ENCODE measurements at regions not wholly inside any gene's neighbourhood (a gene's known extent, or its start where the extent isn't known, plus 50 kb on each side); places are given as distances from the start of the nearest gene placed in this dataset.

- no peaks in the 10 kb centered on the region for H3F3A ChIP-seq (ENCODE audit: insufficient read depth, low read length, poor library complexity, severe bottlenecking)
- H3K79me2 ChIP-seq (replicated peaks; ENCODE audit: insufficient read depth, low read length) = no peaks in the 10 kb centered on the region
- no peaks in the 10 kb centered on the region for H4K20me1 ChIP-seq (ENCODE audit: insufficient read depth)
- H3K9me2 ChIP-seq (ENCODE audit: insufficient read depth, low read length) = no peaks in the 10 kb centered on the region
- H3K27ac ChIP-seq (ENCODE audit: low read length) = no peak overlapping the region
- H3K27me3 ChIP-seq (ENCODE audit: insufficient read depth, low read depth, low read length) = no peaks in the 10 kb centered on the region
- H3K9ac ChIP-seq (ENCODE audit: low read length) = no peak overlapping the region
- H3K4me3 ChIP-seq (ENCODE audit: low read length) = no peak overlapping the region
- H3K4me2 ChIP-seq (ENCODE audit: low read length) = no peak overlapping the region
- TF ChIP-seq MXI1 (conservative IDR thresholded peaks at IDR 0.05; ENCODE audit: poor library complexity, severe bottlenecking) (no peak), SMC3 (conservative IDR thresholded peaks at IDR 0.05; ENCODE audit: poor library complexity) (no peak), CTCF (IDR thresholded peaks at IDR 0.05; ENCODE audit: poor library complexity, severe bottlenecking) (no peak), POLR2AphosphoS5 (IDR thresholded peaks at IDR 0.05) (no peak), REST (IDR thresholded peaks at IDR 0.05; ENCODE audit: borderline replicate concordance) (no peak), RAD21 (conservative IDR thresholded peaks at IDR 0.05) (no peak), TAF1 (IDR thresholded peaks at IDR 0.05; ENCODE audit: low read depth) (no peak), EP300 (conservative IDR thresholded peaks at IDR 0.05; ENCODE audit: poor library complexity, severe bottlenecking) (no peak), EZH2 (IDR thresholded peaks at IDR 0.05; ENCODE audit: borderline replicate concordance, insufficient read depth, low read length, poor library complexity, severe bottlenecking) (no peak)
- H2AFZ ChIP-seq (ENCODE audit: low read depth, low read length) = no peak overlapping the region
- H3K36me3 ChIP-seq (ENCODE audit: insufficient read depth, low read length) = no peaks in the 10 kb centered on the region
- no peaks in the 10 kb centered on the region for H3K9me3 ChIP-seq (ENCODE audit: low read length)
Measured at GRCh38 chr12:111287125-111287900, 81.6 kb downstream of the PHETA1 start.

GRCh38 chr12:111285200-111285599, 83.7 kb downstream of the PHETA1 start:
- Histone ChIP-seq H3F3A (ENCODE audit: insufficient read depth, low read length, poor library complexity, severe bottlenecking) (no peaks in the 10 kb centered on the region), H3K36me3 (ENCODE audit: insufficient read depth, low read length) (no peaks in the 10 kb centered on the region), H3K4me3 (ENCODE audit: low read length) (no peak overlapping the region), H3K4me2 (ENCODE audit: low read length) (no peak overlapping the region), H3K9me2 (ENCODE audit: insufficient read depth, low read length) (no peaks in the 10 kb centered on the region), H4K20me1 (ENCODE audit: insufficient read depth) (no peaks in the 10 kb centered on the region), H2AFZ (ENCODE audit: low read depth, low read length) (no peak overlapping the region), H3K27ac (ENCODE audit: low read length) (no peak overlapping the region), H3K9me3 (ENCODE audit: low read length) (peaks cover 2% of the 10 kb centered on the region), H3K9ac (ENCODE audit: low read length) (no peak overlapping the region), H3K27me3 (ENCODE audit: insufficient read depth, low read depth, low read length) (no peaks in the 10 kb centered on the region), H3K79me2 (replicated peaks; ENCODE audit: insufficient read depth, low read length) (no peaks in the 10 kb centered on the region)
- TF ChIP-seq REST (IDR thresholded peaks at IDR 0.05; ENCODE audit: borderline replicate concordance) (no peak), CTCF (IDR thresholded peaks at IDR 0.05; ENCODE audit: poor library complexity, severe bottlenecking) (no peak), MXI1 (conservative IDR thresholded peaks at IDR 0.05; ENCODE audit: poor library complexity, severe bottlenecking) (no peak), RAD21 (conservative IDR thresholded peaks at IDR 0.05) (no peak), EZH2 (IDR thresholded peaks at IDR 0.05; ENCODE audit: borderline replicate concordance, insufficient read depth, low read length, poor library complexity, severe bottlenecking) (no peak), TAF1 (IDR thresholded peaks at IDR 0.05; ENCODE audit: low read depth) (no peak), EP300 (conservative IDR thresholded peaks at IDR 0.05; ENCODE audit: poor library complexity, severe bottlenecking) (no peak), SMC3 (conservative IDR thresholded peaks at IDR 0.05; ENCODE audit: poor library complexity) (no peak), POLR2AphosphoS5 (IDR thresholded peaks at IDR 0.05) (no peak)
